ENCODE measurements at regions not wholly inside any gene's neighbourhood (a gene's known extent, or its start where the extent isn't known, plus 50 kb on each side); places are given as distances from the start of the nearest gene placed in this dataset.

GRCh38 chr5:88117546-88117945, 151.1 kb downstream of the TMEM161B start:
- BruUV-seq (replicated peaks) = no TSS peak
- ChIA-PET CTCF (no interaction called here), POLR2A (no interaction called here)
- Histone ChIP-seq H3K27me3 (ENCODE audit: control insufficient read depth, insufficient read depth, low read length) (no peaks in the 10 kb centered on the region; the same call in 1 of the 2 replicates), H3K27ac (ENCODE audit: low read length) (no peak overlapping the region), H3K9me3 (ENCODE audit: control insufficient read depth, insufficient read depth, low read depth, low read length) (no peaks in the 10 kb centered on the region), H3K4me1 (ENCODE audit: control insufficient read depth, insufficient read depth, low read length) (no peaks in the 10 kb centered on the region), H3K4me3 (ENCODE audit: low read depth in 2 of 2, low read length in 2 of 2) (no peak overlapping the region), H3K36me3 (ENCODE audit: control insufficient read depth, insufficient read depth, low read length) (no peaks in the 10 kb centered on the region)
- in situ Hi-C loops (cut with HindIII; ENCODE audit: low pct_unique_long_range_greater_than_20kb, low sequenced_read_pairs) = no loop called here
- no peak for TF ChIP-seq REST (IDR thresholded peaks at IDR 0.05; ENCODE audit: insufficient read depth in 1 of 2, low read depth in 2 of 2, low read length in 1 of 2)
- ATAC-seq (no peak), DNase-seq (ENCODE audit: low read depth, low spot score) (no peak)
- intact Hi-C loops (cut with micrococcal nuclease; ENCODE audit: unreplicated experiment) = no loop called here

- DNase-seq (ENCODE audit: low read depth, low spot score) = no peak
- no peaks in the 10 kb centered on the region; the same call in 1 of the 2 replicates for H3K27me3 ChIP-seq (ENCODE audit: control insufficient read depth, insufficient read depth, low read length)
- ChIA-PET POLR2A (interaction anchor here (0.6 kb wide), 1 partner anchor 486 kb away, joined by 4 read pairs; no protein-coding TSS in a partner anchor), CTCF (no interaction called here)
- ATAC-seq = no peak
- no peak overlapping the region for H3K27ac ChIP-seq (ENCODE audit: low read length)
- no peaks in the 10 kb centered on the region for H3K36me3 ChIP-seq (ENCODE audit: control insufficient read depth, insufficient read depth, low read length)
- no peaks in the 10 kb centered on the region for H3K9me3 ChIP-seq (ENCODE audit: control insufficient read depth, insufficient read depth, low read depth, low read length)
- BruUV-seq (replicated peaks) = no TSS peak
- TF ChIP-seq SIN3A (IDR thresholded peaks at IDR 0.05; ENCODE audit: borderline replicate concordance, insufficient read depth, low read depth, low read length) = no peak
- TF ChIP-seq REST (IDR thresholded peaks at IDR 0.05; ENCODE audit: insufficient read depth in 1 of 2, low read depth in 2 of 2, low read length in 1 of 2) = no peak
- TF ChIP-seq POLR2AphosphoS5 (IDR thresholded peaks at IDR 0.05; ENCODE audit: low read depth, low read length) = no peak
- H3K4me1 ChIP-seq (ENCODE audit: control insufficient read depth, insufficient read depth, low read length) = no peaks in the 10 kb centered on the region
- intact Hi-C loops (cut with micrococcal nuclease; ENCODE audit: unreplicated experiment) = no loop called here
- H3K4me3 ChIP-seq (ENCODE audit: low read depth in 2 of 2, low read length in 2 of 2) = no peak overlapping the region
- in situ Hi-C loops (cut with HindIII; ENCODE audit: low pct_unique_long_range_greater_than_20kb, low sequenced_read_pairs) = no loop called here
These were observed 152.2 kb downstream of the TMEM161B start for GRCh38 chr5:88116396-88116795.

- ATAC-seq = no peak
- in situ Hi-C loops (cut with HindIII; ENCODE audit: low pct_unique_long_range_greater_than_20kb, low sequenced_read_pairs) (no loop called here), intact Hi-C loops (cut with micrococcal nuclease; ENCODE audit: unreplicated experiment) (no loop called here)
- no peaks in the 10 kb centered on the region for H3K9me3 ChIP-seq (ENCODE audit: control insufficient read depth, insufficient read depth, low read depth, low read length)
- no peaks in the 10 kb centered on the region for H3K4me1 ChIP-seq (ENCODE audit: control insufficient read depth, insufficient read depth, low read length)
- no TSS peak for BruUV-seq (replicated peaks)
- H3K27me3 ChIP-seq (ENCODE audit: control insufficient read depth, insufficient read depth, low read length) = no peaks in the 10 kb centered on the region; the same call in 1 of the 2 replicates
- no peak for DNase-seq (ENCODE audit: low read depth, low spot score)
- no peaks in the 10 kb centered on the region for H3K36me3 ChIP-seq (ENCODE audit: control insufficient read depth, insufficient read depth, low read length)
- POLR2A ChIA-PET = no interaction called here
- no peak for TF ChIP-seq REST (IDR thresholded peaks at IDR 0.05; ENCODE audit: insufficient read depth in 1 of 2, low read depth in 2 of 2, low read length in 1 of 2)
- no peak for TF ChIP-seq CTCF (IDR thresholded peaks at IDR 0.05)
- TF ChIP-seq TCF7L2 (IDR thresholded peaks at IDR 0.05; ENCODE audit: low read depth, low read length) = no peak
- TF ChIP-seq SIN3A (IDR thresholded peaks at IDR 0.05; ENCODE audit: borderline replicate concordance, insufficient read depth, low read depth, low read length) = no peak
- TF ChIP-seq POLR2AphosphoS5 (IDR thresholded peaks at IDR 0.05; ENCODE audit: low read depth, low read length) = no peak
- CTCF ChIA-PET = no interaction called here
- no peak overlapping the region for H3K4me3 ChIP-seq (ENCODE audit: low read depth in 2 of 2, low read length in 2 of 2)
- H3K27ac ChIP-seq (ENCODE audit: low read length) = no peak overlapping the region
These were observed 153.4 kb downstream of the TMEM161B start for GRCh38 chr5:88115211-88115610.

All from Panc1 (cell line).